HT1080 (cell line): ENCODE measurements at regions not wholly inside any gene's neighbourhood (a gene's known extent, or its start where the extent isn't known, plus 50 kb on each side); places are given as distances from the start of the nearest gene placed in this dataset. TPM values are rescaled to one million over a fixed set of nuclear protein-coding genes. Genes with fewer than 3 reads are reported as not detected.

Source experiments
- DNase-seq: peaks from one replicate; pipeline ENCODE4 v3.0.0-alpha.2; 2015; ENCODE audit warnings: low read depth
- small RNA-seq: library from RNA; depleted of rRNA; stranded (forward); fragments of <200 nt; gene quantifications from one replicate; pipeline ENCODE3, GENCODE V24; 2014

DNA sequence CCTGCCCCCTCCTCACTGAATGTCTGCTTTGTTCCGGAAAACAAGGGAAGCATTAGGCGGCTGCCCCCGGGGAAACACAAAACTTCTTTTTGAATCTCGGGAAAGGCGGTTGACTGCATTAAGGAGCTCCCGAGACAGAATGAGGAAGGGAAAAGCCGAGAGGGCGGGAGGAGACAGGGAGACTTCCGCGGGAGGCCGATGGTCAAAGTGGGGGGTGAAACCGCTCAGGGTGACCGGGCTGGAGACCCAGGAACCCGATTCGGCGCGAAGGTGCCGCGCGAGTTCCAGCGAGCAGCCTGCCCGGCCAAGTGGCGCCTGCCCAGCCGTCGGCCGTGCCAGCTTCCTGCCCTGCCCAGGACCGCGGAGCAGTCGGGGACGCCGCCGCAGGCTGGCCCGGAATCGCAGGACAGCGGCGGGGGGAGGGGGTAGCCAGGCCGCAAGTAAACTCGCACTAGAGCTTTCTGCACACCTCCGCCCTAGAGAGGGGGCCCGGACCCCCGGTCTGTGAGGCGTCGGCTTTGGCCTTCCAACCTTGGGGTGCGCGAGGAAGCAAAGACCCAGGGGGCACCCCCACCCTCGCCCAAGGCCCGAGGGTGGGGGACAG, 55.1 kb upstream of the BCOR start:
- no peak for DNase-seq

GRCh38 chrX:40152173-40152711, 54.5 kb upstream of the BCOR start:
- no peak for DNase-seq

- no peak for DNase-seq
Observed at GRCh38 chrX:40151211-40152172, 53.7 kb upstream of the BCOR start.

- no peak for DNase-seq
Observed at GRCh38 chrX:40150503-40150902, 52.7 kb upstream of the BCOR start.

DNA sequence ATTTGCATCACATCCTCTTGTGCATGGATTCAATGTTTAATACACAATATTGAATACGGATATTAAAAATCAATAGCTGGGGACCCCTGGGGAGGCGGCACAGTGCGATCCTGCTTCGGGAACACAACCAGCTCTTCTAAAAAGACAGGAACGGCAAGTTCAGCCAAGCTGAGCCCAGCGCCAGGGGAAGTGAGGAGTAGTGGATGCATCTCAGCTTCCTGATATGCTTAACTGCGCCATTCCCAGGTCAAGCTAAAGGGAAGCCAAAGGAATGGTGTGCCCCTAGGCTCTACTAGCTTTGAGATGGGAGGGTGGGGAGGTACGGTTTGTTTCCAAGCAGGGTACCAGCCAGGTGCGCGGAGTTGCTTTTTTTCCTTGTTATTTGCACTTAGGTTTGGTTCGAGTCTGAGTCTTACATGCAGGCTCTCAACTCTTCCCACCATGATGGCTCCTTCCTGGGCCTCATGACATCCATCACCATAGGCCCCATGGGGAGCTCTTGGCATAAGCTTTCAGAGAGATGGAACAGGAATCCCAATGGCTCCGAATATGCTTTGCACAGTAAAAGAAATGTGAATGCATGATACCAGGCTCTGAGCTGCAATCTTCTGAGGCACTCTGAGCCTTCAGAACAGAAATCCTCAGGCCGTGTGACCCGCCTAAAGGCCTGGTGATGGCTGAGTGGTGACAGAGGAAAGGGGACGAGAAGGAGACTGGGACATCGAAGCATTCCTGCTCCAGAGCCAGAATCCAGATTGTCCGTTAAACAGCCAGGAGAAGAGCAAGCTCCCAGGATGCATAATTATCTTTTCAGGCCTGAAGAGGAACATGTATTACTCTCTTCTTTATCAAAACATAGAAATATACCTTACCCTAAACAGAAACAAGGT, 51.8 kb upstream of the BCOR start:
- no peak for DNase-seq

GRCh38 chrX:40148385-40149285, 50.9 kb upstream of the BCOR start:
- no peak for DNase-seq

- DNase-seq, result no peak
Observed at GRCh38 chrX:40147971-40148370, 50.2 kb upstream of the BCOR start.

Small RNAs in the stretch of these regions (small RNA-seq; reads per million reads assigned to genes)
- gene RF00019, result not detected
